Activated T-cell treated with anti-CD3 and anti-CD28 coated beads, Interleukin-2, amount 50 U/mL, for 24 hours (primary cell): ENCODE measurements at regions not wholly inside any gene's neighbourhood (a gene's known extent, or its start where the extent isn't known, plus 50 kb on each side); places are given as distances from the start of the nearest gene placed in this dataset.
"Not testable (repeated sequence)": the region's sequence is repeated elsewhere in the genome, so short reads cannot be mapped to it uniquely, and the experiment has no call there.

Source experiments
- DNase-seq: peaks from one replicate; pipeline ENCODE4 v3.0.0-alpha.2; 2020
- H3K27ac Mint-ChIP-seq: 2 replicates; pipeline ENCODE4 v1.8.0; 2020; ENCODE audit warnings: mild to moderate bottlenecking, mixed read lengths
- H3K27me3 Mint-ChIP-seq: 2 replicates; pipeline ENCODE4 v1.8.0; 2020; ENCODE audit warnings: mixed read lengths
- H3K36me3 Mint-ChIP-seq: 2 replicates; pipeline ENCODE4 v1.8.0; 2020; ENCODE audit warnings: low read depth, mixed read lengths
- H3K4me1 Mint-ChIP-seq: 2 replicates; pipeline ENCODE4 v1.8.0; 2020; ENCODE audit warnings: low read depth, mixed read lengths
- H3K4me3 Mint-ChIP-seq: 2 replicates; pipeline ENCODE4 v1.8.0; 2020; ENCODE audit warnings: mild to moderate bottlenecking, moderate library complexity, mixed read lengths
- H3K9me3 Mint-ChIP-seq: 2 replicates; pipeline ENCODE4 v1.8.0; 2020; ENCODE audit warnings: mixed read lengths

DNA sequence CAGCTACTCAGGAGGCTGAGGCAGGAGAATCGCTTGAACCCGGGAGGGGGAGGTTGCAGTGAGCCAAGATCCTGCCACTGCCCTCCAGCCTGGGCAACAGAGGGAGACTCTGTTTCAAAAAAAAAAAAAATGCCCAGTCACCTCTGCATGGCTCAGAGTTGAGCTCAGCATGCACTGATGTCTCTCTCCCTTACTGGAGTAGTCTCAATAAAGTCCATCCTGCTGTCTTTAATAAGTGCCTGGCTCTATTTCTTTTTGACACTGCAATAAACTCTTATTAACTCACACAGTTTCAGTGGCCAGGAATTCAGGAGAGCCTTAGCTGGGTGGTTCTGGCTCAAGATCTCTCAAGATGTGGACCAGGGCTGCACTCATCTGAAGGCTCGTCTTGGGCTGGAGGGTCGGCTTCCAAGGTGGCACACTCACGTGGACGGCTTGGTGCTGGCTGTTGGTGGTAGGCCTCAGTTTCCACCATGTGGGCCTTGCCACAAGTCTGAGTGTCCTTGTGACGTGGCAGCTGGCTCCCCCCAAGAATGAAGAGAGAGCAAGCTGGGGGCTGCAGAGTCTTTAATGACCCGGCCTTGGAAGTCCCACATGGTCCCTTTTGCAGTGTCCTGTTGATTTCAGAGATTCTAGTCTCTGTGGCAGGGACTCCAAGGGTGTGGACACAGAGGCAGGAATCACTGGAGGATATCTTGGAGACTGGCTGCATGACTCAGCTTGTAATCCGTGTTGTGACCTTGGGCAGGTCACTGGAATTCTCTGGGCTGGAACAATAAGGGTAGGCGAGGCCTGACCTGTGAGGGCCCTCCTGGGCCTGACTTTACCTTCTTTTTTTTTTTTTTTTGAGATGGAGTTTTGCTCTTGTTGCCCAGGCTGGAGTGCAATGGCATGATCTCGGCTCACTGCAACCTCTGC is 85.9 kb upstream of the KMT2C start:
- H3K9me3 Mint-ChIP-seq, result peaks cover 4% of the 10 kb centered on the region
- peaks cover 8% of the 10 kb centered on the region for H3K27me3 Mint-ChIP-seq
- no peak overlapping the region for H3K4me3 Mint-ChIP-seq
- no peaks in the 10 kb centered on the region for H3K36me3 Mint-ChIP-seq
- no peaks in the 10 kb centered on the region for H3K4me1 Mint-ChIP-seq
- no peak for DNase-seq
- no peak overlapping the region for H3K27ac Mint-ChIP-seq

DNA sequence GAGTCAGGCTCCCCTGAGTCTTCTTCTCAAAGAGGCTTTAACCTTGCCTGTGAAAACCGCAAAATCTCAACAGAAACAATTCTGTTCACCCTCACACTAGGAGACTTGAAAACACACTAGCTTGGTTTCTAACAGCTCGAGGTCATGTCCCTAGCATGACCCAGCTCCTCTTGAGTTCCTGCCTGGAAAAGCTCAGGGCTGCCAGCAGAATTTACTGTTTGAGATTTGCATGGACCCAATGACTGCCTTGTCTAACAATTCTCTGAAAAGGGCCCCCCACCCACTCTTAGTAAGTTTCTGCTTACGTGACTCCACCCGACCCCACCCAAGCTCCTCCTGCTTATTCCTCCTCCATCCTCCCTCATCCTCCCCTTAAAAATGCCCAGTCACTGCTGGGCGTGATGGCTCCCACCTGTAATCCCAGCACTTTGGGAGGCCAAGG is 85.1 kb upstream of the KMT2C start:
- Mint-ChIP-seq H3K36me3 (no peaks in the 10 kb centered on the region), H3K27me3 (peaks cover 8% of the 10 kb centered on the region), H3K9me3 (peaks cover 4% of the 10 kb centered on the region), H3K4me3 (no peak overlapping the region), H3K27ac (no peak overlapping the region), H3K4me1 (no peaks in the 10 kb centered on the region)
- DNase-seq, result no peak

DNA sequence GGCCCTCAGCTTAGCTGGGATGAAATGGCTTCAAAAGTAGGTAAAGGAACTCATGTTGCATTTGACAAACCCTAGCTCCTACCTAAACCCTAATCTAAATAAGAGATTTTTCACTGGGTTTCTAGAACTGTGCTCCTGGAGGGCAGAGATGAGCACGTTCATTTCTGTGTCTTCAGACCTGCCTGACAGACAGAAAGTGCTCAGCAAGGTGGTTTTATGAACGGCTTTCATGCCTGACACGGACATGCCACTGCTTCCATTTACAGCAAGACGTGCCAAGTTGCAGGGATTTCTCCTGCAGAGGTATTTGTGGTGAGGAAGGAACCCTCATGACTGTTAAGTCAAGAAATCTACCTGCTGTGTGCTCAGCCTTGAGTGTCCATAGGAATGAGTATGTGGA is 83.5 kb upstream of the KMT2C start:
- peaks cover 8% of the 10 kb centered on the region for H3K27me3 Mint-ChIP-seq
- H3K9me3 Mint-ChIP-seq, result peaks cover 4% of the 10 kb centered on the region
- H3K36me3 Mint-ChIP-seq, result no peaks in the 10 kb centered on the region
- no peaks in the 10 kb centered on the region for H3K4me1 Mint-ChIP-seq
- no peak overlapping the region for H3K4me3 Mint-ChIP-seq
- H3K27ac Mint-ChIP-seq, result no peak overlapping the region
- DNase-seq, result no peak

DNA sequence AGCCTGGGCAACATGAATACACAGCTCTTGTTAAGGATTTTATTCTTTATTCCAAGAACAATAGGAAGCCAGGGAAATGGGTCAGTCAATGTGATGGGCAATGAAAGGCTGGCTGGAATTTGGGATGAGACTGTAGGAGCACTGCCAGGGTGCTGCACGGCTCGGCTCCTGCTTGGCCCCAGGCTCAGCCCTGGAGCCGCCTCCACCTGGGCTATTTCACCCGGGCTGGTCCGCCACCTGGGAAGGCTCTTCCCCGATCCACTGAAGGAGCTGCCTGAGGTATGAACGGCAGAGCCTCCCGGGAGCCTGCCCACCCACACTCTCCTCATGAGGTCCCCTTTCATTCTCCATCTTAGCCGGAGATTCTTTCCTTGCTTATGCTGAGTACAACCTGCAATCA is 80.4 kb upstream of the KMT2C start:
- Mint-ChIP-seq H3K9me3 (peaks cover 4% of the 10 kb centered on the region), H3K36me3 (no peaks in the 10 kb centered on the region), H3K27me3 (peaks cover 5% of the 10 kb centered on the region), H3K4me3 (no peak overlapping the region), H3K4me1 (peaks cover 12% of the 10 kb centered on the region), H3K27ac (no peak overlapping the region)
- DNase-seq, result no peak

DNA sequence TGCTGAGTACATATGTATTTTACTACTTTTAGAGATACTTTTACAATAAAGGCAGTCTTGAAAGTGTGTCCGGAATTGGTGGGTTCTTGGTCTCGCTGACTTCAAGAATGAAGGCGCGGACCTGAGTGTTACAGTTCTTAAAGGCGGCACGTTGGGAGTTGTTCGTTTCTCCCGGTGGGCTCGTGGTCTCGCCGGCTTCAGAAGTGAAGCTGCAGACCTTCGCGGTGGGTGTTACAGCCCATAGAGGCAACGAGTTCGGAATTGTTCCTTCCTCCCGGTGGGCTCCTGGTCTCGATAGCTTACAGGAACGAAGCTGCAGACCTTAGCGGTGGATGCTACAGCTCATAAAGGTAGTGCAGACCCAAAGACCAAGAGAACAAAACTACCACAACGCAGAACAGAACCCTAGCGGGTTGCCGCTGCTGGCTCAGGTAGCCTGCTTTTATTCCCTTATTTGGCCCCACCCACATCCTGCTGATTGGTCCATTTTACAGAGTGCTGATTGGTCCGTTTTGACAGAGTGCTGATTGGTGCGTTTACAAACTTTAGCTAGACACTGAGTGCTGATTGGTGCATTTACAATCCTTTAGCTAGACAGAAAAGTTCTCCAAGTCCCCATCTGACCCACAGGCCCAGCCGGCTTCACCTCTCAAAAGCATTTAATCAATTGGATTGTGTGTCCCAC is 79.6 kb upstream of the KMT2C start:
- H3K27ac Mint-ChIP-seq, H3K4me3 Mint-ChIP-seq, H3K27me3 Mint-ChIP-seq, H3K36me3 Mint-ChIP-seq, DNase-seq, H3K9me3 Mint-ChIP-seq: not testable (repeated sequence)
- peaks cover 12% of the 10 kb centered on the region for H3K4me1 Mint-ChIP-seq

DNA sequence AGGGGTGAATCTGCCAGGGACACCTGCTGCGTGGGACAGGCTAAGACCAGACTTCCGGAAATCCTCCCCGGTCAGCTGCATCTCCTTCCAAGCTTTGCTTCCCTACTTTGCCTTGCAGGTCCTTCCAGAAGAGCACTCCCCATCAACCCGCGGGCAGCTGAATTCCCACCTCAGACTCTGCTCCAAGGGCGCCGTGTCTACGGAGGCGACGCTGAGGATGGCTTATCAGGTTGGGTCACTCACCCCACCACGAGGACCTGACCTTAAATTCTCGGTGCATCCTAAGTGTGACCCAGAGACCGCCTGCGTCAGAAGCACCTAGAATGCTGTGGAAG is 78.9 kb upstream of the KMT2C start:
- Mint-ChIP-seq H3K4me3 (no peak overlapping the region), H3K27me3 (peaks cover 3% of the 10 kb centered on the region), H3K36me3 (no peaks in the 10 kb centered on the region), H3K9me3 (peaks cover 4% of the 10 kb centered on the region), H3K27ac (no peak overlapping the region), H3K4me1 (peaks cover 12% of the 10 kb centered on the region)
- DNase-seq, result no peak

DNA sequence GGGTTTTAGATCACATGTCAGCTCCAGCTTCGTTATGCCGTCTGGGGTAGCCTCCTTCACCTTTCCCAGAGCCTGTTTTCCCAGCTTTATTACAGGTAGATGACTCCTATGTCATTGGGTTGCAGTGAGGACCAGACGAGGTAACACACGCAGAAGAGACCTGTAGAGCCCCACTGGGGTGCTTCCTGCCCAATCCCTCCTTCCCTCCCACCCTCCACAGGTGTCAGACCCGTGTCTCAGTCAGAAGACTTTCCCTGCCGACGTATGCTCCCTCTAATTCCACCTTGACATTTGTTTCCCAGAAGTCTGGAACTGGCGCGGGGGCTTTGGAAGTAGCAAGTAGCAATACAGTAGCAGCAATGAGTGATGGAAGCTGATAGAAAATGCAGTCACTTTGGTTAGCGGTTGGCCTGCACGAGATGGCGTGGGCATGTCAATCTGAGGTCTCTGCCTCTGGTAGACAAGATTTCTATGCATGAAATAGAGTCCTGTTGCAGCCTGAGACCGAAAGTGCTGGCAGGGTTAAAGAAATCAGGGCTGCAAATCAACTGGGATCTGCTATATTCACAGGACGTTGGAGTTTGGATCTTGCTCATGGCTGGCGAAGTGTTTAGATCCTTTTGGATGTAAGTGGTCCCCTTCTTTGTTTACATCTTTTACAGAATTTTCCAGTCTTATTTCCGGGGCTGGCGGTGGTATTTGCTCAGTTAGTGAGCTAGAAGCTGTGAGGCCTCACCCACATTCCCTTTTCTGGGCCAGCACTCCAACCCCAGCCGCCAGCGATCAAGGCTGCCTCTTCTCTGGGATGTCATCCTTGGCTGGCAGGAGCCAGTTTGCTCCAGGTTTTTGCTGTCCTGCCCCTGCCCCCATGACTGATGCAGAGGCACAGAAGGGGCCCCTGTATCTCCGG is 78.3 kb upstream of the KMT2C start:
- Mint-ChIP-seq H3K27ac (no peak overlapping the region), H3K9me3 (no peaks in the 10 kb centered on the region), H3K27me3 (peaks cover 3% of the 10 kb centered on the region), H3K4me3 (no peak overlapping the region), H3K4me1 (peaks cover 12% of the 10 kb centered on the region), H3K36me3 (no peaks in the 10 kb centered on the region)
- DNase-seq, result no peak

DNA sequence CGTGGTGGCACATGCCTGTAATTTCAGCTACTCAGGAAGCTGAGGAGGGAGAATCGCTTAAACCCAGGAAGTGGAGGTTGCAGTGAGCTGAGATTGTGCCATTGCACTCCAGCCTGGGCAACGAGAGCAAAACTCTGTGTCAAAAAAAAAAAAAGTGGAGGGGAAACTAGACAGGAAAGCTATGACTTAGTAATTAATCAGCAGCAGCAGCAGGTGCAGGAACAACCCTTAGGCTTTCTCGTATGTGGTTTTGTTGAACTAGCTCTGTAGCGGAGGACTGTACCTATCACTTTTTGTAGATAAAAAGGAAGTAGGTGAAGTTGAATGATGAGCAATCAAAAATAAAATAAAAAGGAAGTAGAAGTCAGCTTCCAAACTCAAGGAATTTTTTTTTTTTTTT is 76.9 kb upstream of the KMT2C start:
- peak overlapping the region; percentile 44 for H3K4me3 Mint-ChIP-seq
- H3K36me3 Mint-ChIP-seq, result no peaks in the 10 kb centered on the region
- peak; percentile 39 for DNase-seq
- H3K9me3 Mint-ChIP-seq, result no peaks in the 10 kb centered on the region
- peaks cover under 1% of the 10 kb centered on the region for H3K27me3 Mint-ChIP-seq
- H3K27ac Mint-ChIP-seq, result peak overlapping the region; percentile 33
- H3K4me1 Mint-ChIP-seq, result peaks cover 12% of the 10 kb centered on the region

DNA sequence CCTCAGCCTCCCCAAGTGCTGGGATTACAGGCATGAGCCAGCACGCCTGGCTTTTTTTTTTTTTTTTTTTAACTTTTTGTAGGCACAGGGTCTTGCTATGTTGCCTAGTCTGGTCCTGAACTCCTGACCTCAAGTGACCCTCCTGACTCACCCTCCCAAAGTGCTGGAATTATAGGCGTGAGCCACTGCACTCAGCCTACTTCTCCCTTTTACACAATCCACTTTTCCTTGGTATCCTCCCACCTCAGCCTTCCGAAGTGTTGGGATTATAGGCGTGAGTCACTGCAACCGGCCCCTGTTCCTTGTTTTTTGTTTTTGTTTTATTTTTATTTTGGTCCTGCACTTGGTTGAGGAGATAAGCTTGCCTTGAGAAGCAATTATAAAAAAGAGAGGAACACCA is 75.9 kb upstream of the KMT2C start:
- no peaks in the 10 kb centered on the region for H3K27me3 Mint-ChIP-seq
- no peak overlapping the region for H3K4me3 Mint-ChIP-seq
- no peaks in the 10 kb centered on the region for H3K9me3 Mint-ChIP-seq
- no peak for DNase-seq
- H3K4me1 Mint-ChIP-seq, result peaks cover 12% of the 10 kb centered on the region
- no peaks in the 10 kb centered on the region for H3K36me3 Mint-ChIP-seq
- H3K27ac Mint-ChIP-seq, result no peak overlapping the region

DNA sequence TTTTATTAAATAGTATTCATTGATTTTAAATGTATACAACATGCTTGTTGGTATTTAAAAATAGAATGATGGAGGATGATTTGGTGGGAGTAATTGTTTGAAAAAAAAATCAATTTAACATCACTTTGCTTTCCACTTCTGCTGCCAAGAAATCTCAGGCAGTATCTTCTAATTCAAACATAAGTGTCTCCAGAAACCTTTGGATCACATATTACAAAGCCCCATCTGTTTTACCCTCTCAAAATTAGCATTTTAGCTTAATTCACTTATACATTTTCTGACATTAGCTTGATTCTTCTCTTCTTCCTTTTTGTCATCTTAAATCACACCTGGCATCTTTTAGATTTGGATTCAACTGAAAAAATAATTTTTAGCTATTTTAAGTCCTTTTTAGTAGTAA is 72.9 kb upstream of the KMT2C start:
- Mint-ChIP-seq H3K27me3 (no peaks in the 10 kb centered on the region), H3K4me1 (peaks cover 12% of the 10 kb centered on the region), H3K27ac (no peak overlapping the region), H3K4me3 (no peak overlapping the region), H3K36me3 (no peaks in the 10 kb centered on the region), H3K9me3 (no peaks in the 10 kb centered on the region)
- no peak for DNase-seq

DNA sequence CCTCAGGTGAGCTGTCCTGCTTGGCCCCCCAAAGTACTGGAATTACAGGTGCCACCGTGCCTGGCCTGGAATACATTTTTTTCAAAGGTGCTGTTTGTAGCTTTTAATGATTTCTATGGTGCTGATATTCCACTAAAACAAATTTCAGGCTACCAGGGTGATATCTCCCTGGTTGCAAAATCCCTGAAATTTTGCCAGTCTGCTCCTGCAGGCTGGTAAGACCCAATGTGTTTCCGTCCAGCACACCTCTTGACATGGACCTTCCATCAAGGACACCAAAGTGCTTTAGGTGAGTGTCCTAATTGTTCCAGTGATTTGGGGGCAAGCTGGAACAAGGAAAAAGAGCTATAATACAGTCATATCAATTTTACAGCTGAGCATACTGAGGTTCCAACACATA is 69.8 kb upstream of the KMT2C start:
- H3K27ac Mint-ChIP-seq, result no peak overlapping the region
- H3K4me3 Mint-ChIP-seq, result no peak overlapping the region
- H3K9me3 Mint-ChIP-seq, result no peaks in the 10 kb centered on the region

DNA sequence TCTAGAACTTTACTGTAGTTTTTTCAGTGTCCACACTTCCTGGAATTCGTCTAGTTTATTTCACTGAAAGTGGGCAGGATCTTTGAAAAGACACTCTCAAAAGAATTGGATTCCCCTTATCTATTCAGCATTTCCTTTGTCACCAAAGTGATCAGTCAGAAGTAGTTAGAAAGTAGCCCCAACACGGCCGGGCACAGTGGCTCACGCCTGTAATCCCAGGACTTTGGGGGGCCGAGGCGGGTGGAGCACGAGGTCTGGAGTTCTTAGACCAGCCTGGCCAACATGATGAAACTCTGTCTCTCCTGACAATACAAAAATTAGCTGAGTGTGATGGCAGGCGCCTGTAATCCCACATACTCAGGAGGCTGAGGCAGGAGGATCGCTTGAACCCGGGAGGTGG is 69.0 kb upstream of the KMT2C start:
- Mint-ChIP-seq H3K27me3 (no peaks in the 10 kb centered on the region), H3K4me3 (no peak overlapping the region), H3K36me3 (no peaks in the 10 kb centered on the region), H3K9me3 (no peaks in the 10 kb centered on the region), H3K4me1 (no peaks in the 10 kb centered on the region), H3K27ac (no peak overlapping the region)
- DNase-seq, result no peak

More for the DNA sequence above, 69.8 kb upstream of the KMT2C start:
- H3K36me3 Mint-ChIP-seq, result no peaks in the 10 kb centered on the region
- H3K27me3 Mint-ChIP-seq, result no peaks in the 10 kb centered on the region
- no peaks in the 10 kb centered on the region for H3K4me1 Mint-ChIP-seq
- no peak for DNase-seq

DNA sequence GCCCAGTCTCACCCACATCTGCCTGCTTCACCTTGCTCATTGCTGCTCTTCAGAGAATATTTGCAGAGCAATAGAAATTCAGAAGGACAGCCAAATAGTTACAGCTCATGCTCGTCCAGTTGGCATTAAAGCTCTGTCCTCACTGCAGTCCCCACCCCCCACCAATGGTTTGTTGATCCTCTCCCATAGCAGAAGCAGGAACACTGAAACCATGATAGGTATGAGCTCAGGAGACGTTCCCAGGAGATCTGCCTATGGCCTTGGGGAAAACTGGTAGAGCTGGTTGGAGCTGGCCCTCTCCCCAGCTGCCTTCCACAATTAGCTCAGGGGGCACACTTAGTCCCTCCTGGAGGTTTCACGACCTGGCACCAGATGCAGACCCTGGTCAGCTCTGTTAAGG is 68.6 kb upstream of the KMT2C start:
- Mint-ChIP-seq H3K9me3 (no peaks in the 10 kb centered on the region), H3K27ac (no peak overlapping the region), H3K4me3 (no peak overlapping the region), H3K4me1 (no peaks in the 10 kb centered on the region), H3K36me3 (no peaks in the 10 kb centered on the region), H3K27me3 (no peaks in the 10 kb centered on the region)
- no peak for DNase-seq

DNA sequence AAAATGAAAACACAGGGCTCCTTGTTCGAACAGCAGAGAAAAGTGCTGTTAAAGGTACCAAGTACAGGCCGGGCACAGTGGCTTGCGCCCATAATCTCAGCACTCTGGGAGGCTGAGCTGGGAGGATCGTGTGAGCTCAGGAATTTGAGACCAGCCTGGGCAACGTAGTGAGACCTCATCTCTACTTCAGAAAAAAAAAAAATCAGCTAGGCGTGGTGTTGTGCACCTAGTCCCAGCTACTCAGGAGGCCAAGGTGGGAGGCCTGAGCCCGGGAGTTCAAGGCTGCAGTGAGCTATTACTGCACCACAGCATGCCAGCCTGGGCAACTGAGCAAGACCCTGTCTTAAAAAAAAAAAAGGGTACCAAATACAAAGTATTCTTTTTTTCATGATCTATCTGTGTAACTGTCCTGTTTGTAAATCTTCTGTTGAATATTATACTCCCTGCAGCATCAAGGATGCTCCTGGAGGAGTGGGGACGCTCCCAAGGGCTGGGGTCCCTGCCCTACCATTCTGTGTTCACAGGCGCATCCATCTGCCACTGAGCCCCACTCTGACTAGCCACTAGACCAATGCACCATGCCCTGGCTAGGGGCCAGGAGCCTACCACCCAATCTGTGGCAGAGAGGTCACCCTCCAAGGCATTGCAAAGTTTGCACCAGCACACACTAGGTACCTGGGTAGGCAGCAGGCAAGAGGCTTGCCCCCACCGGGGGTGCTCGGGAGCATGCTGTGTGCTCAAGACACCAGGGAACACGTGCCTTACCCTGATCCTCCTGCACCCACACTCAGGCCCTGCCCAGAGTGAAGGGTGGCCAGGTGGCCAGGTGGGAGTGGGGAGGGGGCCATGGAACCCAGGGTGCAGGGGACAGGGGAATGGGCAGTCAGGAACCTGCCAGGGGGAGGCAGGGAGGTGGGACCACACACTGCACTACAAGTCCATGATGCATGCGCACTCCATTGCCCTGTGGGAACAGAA is 67.3 kb upstream of the KMT2C start:
- no peak for DNase-seq
- H3K4me3 Mint-ChIP-seq, result no peak overlapping the region
- H3K27ac Mint-ChIP-seq, result peak overlapping the region; percentile 12
- no peaks in the 10 kb centered on the region for H3K4me1 Mint-ChIP-seq
- H3K27me3 Mint-ChIP-seq, result no peaks in the 10 kb centered on the region
- H3K36me3 Mint-ChIP-seq, result no peaks in the 10 kb centered on the region
- no peaks in the 10 kb centered on the region for H3K9me3 Mint-ChIP-seq
